GM19328 (cell line): ENCODE measurements at regions not wholly inside any gene's neighbourhood (a gene's known extent, or its start where the extent isn't known, plus 50 kb on each side); places are given as distances from the start of the nearest gene placed in this dataset.

Experiments used
- ATAC-seq: cut with Tn5 transposase; IDR thresholded peaks from one replicate; pipeline ENCODE4 v1.9.1; 2021; ENCODE audit warnings: mild to moderate bottlenecking, moderate library complexity; ENCODE audit not compliant: unreplicated experiment

GRCh38 chr21:15233611-15234010 lies 168.8 kb upstream of the NRIP1 start:
- ATAC-seq: no peak

- no peak for ATAC-seq
Observed at GRCh38 chr21:15236111-15236510, 171.3 kb upstream of the NRIP1 start.

GRCh38 chr21:15240848-15241247 lies 176.0 kb upstream of the NRIP1 start:
- no peak for ATAC-seq

GRCh38 chr21:15241997-15242736 lies 177.4 kb upstream of the NRIP1 start:
- no peak for ATAC-seq

GRCh38 chr21:15242906-15243305 lies 178.1 kb upstream of the NRIP1 start:
- ATAC-seq: no peak

GRCh38 chr21:15243406-15243805 lies 178.6 kb upstream of the NRIP1 start:
- no peak for ATAC-seq

- ATAC-seq: no peak
Observed at GRCh38 chr21:15247613-15248012, 182.8 kb upstream of the NRIP1 start.

GRCh38 chr21:15249285-15249993 lies 184.6 kb upstream of the NRIP1 start:
- no peak for ATAC-seq

- ATAC-seq: no peak
Observed at GRCh38 chr21:15250384-15250783, 185.6 kb upstream of the NRIP1 start.

GRCh38 chr21:15252431-15252830 lies 187.6 kb upstream of the NRIP1 start:
- ATAC-seq: no peak

GRCh38 chr21:15254111-15254510 lies 189.3 kb upstream of the NRIP1 start:
- no peak for ATAC-seq

- no peak for ATAC-seq
Observed at GRCh38 chr21:15255261-15255660, 190.5 kb upstream of the NRIP1 start.

- ATAC-seq: no peak
Observed at GRCh38 chr21:15255763-15256162, 191.0 kb upstream of the NRIP1 start.

GRCh38 chr21:15256996-15257395 lies 192.2 kb upstream of the NRIP1 start:
- no peak for ATAC-seq

- no peak for ATAC-seq
Observed at GRCh38 chr21:15257646-15258045, 192.8 kb upstream of the NRIP1 start.

GRCh38 chr21:15259824-15260223 lies 195.0 kb upstream of the NRIP1 start:
- ATAC-seq: no peak

GRCh38 chr21:15260604-15261003 lies 195.8 kb upstream of the NRIP1 start:
- ATAC-seq: no peak

- no peak for ATAC-seq
Observed at GRCh38 chr21:15264084-15264665, 199.4 kb upstream of the NRIP1 start.

- ATAC-seq: no peak
Observed at GRCh38 chr21:15272171-15272570, 207.4 kb upstream of the NRIP1 start.

GRCh38 chr21:15272591-15272990 lies 207.8 kb upstream of the NRIP1 start:
- no peak for ATAC-seq

- ATAC-seq: no peak
Observed at GRCh38 chr21:15273244-15273643, 208.4 kb upstream of the NRIP1 start.
